GM12878 (cell line): ENCODE measurements at regions not wholly inside any gene's neighbourhood (a gene's known extent, or its start where the extent isn't known, plus 50 kb on each side); places are given as distances from the start of the nearest gene placed in this dataset.

Experiments used
- ATAC-seq: fragments of 200-7000 bp; cut with Tn5 transposase; 3 replicates; pipeline ENCODE4 v1.9.1; 2020; ENCODE audit warnings: mild to moderate bottlenecking, moderate library complexity
- BruUV-seq: library from RNA; stranded (reverse); fragments of 400-500 nt; replicated peaks from 2 replicates; lab custom pipeline; 2021; lab: Mats Ljungman, UMichigan
- CTCF ChIA-PET: fragments of 300-600 bp; sonication (Branson Sonifier 250); formaldehyde crosslinking; extraction: SDS; loops from one replicate; lab custom pipeline; 2021; ENCODE audit warnings: inconsistent platforms; lab: Yijun Ruan, JAX
- POLR2A ChIA-PET: fragments of 350-600 bp; formaldehyde crosslinking; extraction: SDS; loops from one replicate; lab custom pipeline; 2021; ENCODE audit warnings: inconsistent platforms; lab: Charles Lee
- RAD21 ChIA-PET: fragments of 300-600 bp; sonication (Branson Sonifier 250); formaldehyde crosslinking; loops from one replicate; lab custom pipeline; 2023; ENCODE audit warnings: antibody characterized with exemption; ENCODE audit not compliant: unreplicated experiment; lab: Charles Lee
- SMC1A ChIA-PET: fragments of 300-600 bp; sonication (Branson Sonifier 250); formaldehyde crosslinking; loops from one replicate; lab custom pipeline; 2023; ENCODE audit not compliant: unreplicated experiment, uncharacterized antibody; lab: Charles Lee
- DNase-seq: peaks from one replicate; pipeline ENCODE4 v3.0.0-alpha.2; 2011; ENCODE audit warnings: low read depth, low spot score
- FAIRE-seq: peaks from 3 replicates; lab custom pipeline; 2011; peaks lifted over from hg19 to GRCh38; lab: Jason Lieb, UNC
- H2AFZ ChIP-seq: 2 replicates; pipeline ENCODE4 v1.6.0; 2011; ENCODE audit warnings: low read depth, low read length, control low read depth; ENCODE audit not compliant: control insufficient read depth
- H3K27ac ChIP-seq: 2 replicates; pipeline ENCODE4 v1.5.1; 2011; ENCODE audit warnings: control low read depth; ENCODE audit not compliant: control insufficient read depth, insufficient read depth
- H3K27me3 ChIP-seq, 2 experiments: replicated peaks in 1 of 2; 2 replicates each; pipeline versions ENCODE4 v1.6.0 to v1.6.1; 2011; ENCODE audit warnings: low read length in 1 of 2; ENCODE audit not compliant: control insufficient read depth in 2 of 2, insufficient read depth in 2 of 2
- H3K36me3 ChIP-seq, 2 experiments: 2 replicates each; pipeline ENCODE4 v1.5.1; 2011; ENCODE audit warnings: low read length in 1 of 2; ENCODE audit not compliant: control insufficient read depth in 2 of 2, insufficient read depth in 2 of 2
- H3K4me1 ChIP-seq: 2 replicates; pipeline ENCODE4 v1.6.1; 2011; ENCODE audit warnings: mild to moderate bottlenecking, low read length, moderate library complexity, mixed read lengths; ENCODE audit not compliant: control insufficient read depth, insufficient read depth
- H3K4me2 ChIP-seq: 2 replicates; pipeline ENCODE4 v1.6.0; 2011; ENCODE audit warnings: control low read depth; ENCODE audit not compliant: control insufficient read depth, insufficient read depth
- H3K4me3 ChIP-seq: fragments of 200-600 bp; sonication (generic); 2 replicates; pipeline ENCODE4 v1.5.1; 2016
- H3K79me2 ChIP-seq: 2 replicates; pipeline ENCODE4 v1.6.0; 2011; ENCODE audit warnings: low read length; ENCODE audit not compliant: control insufficient read depth, insufficient read depth
- H3K9ac ChIP-seq: 2 replicates; pipeline ENCODE4 v1.8.0; 2011; ENCODE audit warnings: low read length, control low read depth, mixed read lengths; ENCODE audit not compliant: control insufficient read depth, insufficient read depth
- H3K9me3 ChIP-seq: replicated peaks from 3 replicates; pipeline ENCODE4 v1.5.1; 2011; ENCODE audit warnings: mild to moderate bottlenecking, low read length; ENCODE audit not compliant: control insufficient read depth, insufficient read depth
- H4K20me1 ChIP-seq: 2 replicates; pipeline ENCODE4 v1.6.0; 2011; ENCODE audit not compliant: control insufficient read depth, insufficient read depth
- ASH2L ChIP-seq: fragments of 300-600, 200-600 bp; sonication (generic); IDR thresholded peaks from 2 replicates; pipeline ENCODE4 v1.6.1; 2017; ENCODE audit warnings: low read depth, mild to moderate bottlenecking, borderline replicate concordance
- DPF2 ChIP-seq: fragments of 450-650 bp; IDR thresholded peaks from 2 replicates; pipeline ENCODE4 v1.6.1; 2017; ENCODE audit warnings: mild to moderate bottlenecking
- GABPA ChIP-seq: IDR thresholded peaks from 2 replicates; pipeline ENCODE4 v1.6.1; 2014; ENCODE audit warnings: antibody characterized with exemption, low read depth, mild to moderate bottlenecking, inconsistent platforms
- HCFC1 ChIP-seq: fragments of 150-350 bp; IDR thresholded peaks from 2 replicates; pipeline ENCODE4 v1.6.1; 2014; ENCODE audit warnings: low read length
- IRF5 ChIP-seq: fragments of 450-650 bp; IDR thresholded peaks from 2 replicates; pipeline ENCODE4 v1.6.1; 2017; ENCODE audit warnings: borderline replicate concordance
- NRF1 ChIP-seq: conservative IDR thresholded peaks from 2 replicates; pipeline ENCODE4 v1.6.1; 2011; ENCODE audit warnings: mild to moderate bottlenecking, low read depth, low read length, improper control_type of control experiment
- PAX8 ChIP-seq: fragments of 450-650 bp; IDR thresholded peaks from 2 replicates; pipeline ENCODE4 v1.6.1; 2017; ENCODE audit warnings: mild to moderate bottlenecking, moderate library complexity
- RAD51 ChIP-seq: fragments of 450-650 bp; IDR thresholded peaks from 2 replicates; pipeline ENCODE4 v1.6.1; 2016; ENCODE audit warnings: moderate library complexity, mild to moderate bottlenecking, inconsistent platforms
- RFX5 ChIP-seq: IDR thresholded peaks from 2 replicates; pipeline ENCODE4 v1.6.1; 2011; ENCODE audit warnings: low read depth, low read length, improper control_type of control experiment
- SMC3 ChIP-seq: IDR thresholded peaks from 2 replicates; pipeline ENCODE4 v1.6.1; 2011; ENCODE audit warnings: low read length, improper control_type of control experiment, borderline replicate concordance
- SUPT20H ChIP-seq: IDR thresholded peaks from 2 replicates; pipeline ENCODE4 v1.6.1; 2011; ENCODE audit warnings: low read depth, mild to moderate bottlenecking, low read length, moderate library complexity, borderline replicate concordance; ENCODE audit not compliant: control insufficient read depth
- TBL1XR1 ChIP-seq: IDR thresholded peaks from 2 replicates; pipeline ENCODE4 v1.6.1; 2012; ENCODE audit warnings: low read depth, low read length, improper control_type of control experiment
- ZNF274 ChIP-seq: IDR thresholded peaks from one replicate; pipeline ENCODE4 v1.8.0; 2011; ENCODE audit not compliant: insufficient read length, insufficient read depth
- whole genome bisulfite sequencing: methylation state at CpG from one replicate; pipeline ENCODE4 v1.1.6; 2016; ENCODE audit warnings: low lambda C conversion rate; ENCODE audit not compliant: insufficient replicate concordance, insufficient coverage; ENCODE audit errors: missing lambda C conversion rate; 5-methylcytosine and 5-hydroxymethylcytosine counted together
- in situ Hi-C: fragments of 300-500 bp; cut with MboI; formaldehyde crosslinking; loops from 9 replicates; pipeline ENCODE4 v1.14.3; 2018; ENCODE audit warnings: mixed read lengths
- intact Hi-C: fragments of 100-400 bp; cut with micrococcal nuclease; formaldehyde crosslinking; loops from one replicate; pipeline ENCODE4 v1.14.2; 2022; ENCODE audit not compliant: unreplicated experiment
- TF ChIP-seq, protein P1 (sequence below): IDR thresholded peaks from 2 replicates; pipeline ENCODE4 v1.6.1; 2012; ENCODE audit warnings: low read depth, low read length, improper control_type of control experiment
- TF ChIP-seq, protein P2 (sequence below): fragments of 150-350 bp; IDR thresholded peaks from 2 replicates; pipeline ENCODE4 v1.6.1; 2014; ENCODE audit warnings: mild to moderate bottlenecking, low read depth, low read length

- CTCF ChIA-PET, result no interaction called here
- Histone ChIP-seq H3K9ac (no peak overlapping the region), H3K36me3 (no peaks in the 10 kb centered on the region), H3K27me3 (no peaks in the 10 kb centered on the region), H3K79me2 (no peaks in the 10 kb centered on the region), H4K20me1 (no peaks in the 10 kb centered on the region), H3K4me2 (no peak overlapping the region), H3K27ac (no peak overlapping the region), H2AFZ (no peak overlapping the region), H3K4me3 (no peak overlapping the region), H3K4me1 (no peaks in the 10 kb centered on the region), H3K9me3 (no peaks in the 10 kb centered on the region)
- in situ Hi-C loops, result no loop called here
- BruUV-seq, result no TSS peak
- intact Hi-C loops, result no loop called here
- SMC1A ChIA-PET, result no interaction called here
- ATAC-seq (no peak), FAIRE-seq (no peak), DNase-seq (no peak)
- POLR2A ChIA-PET, result no interaction called here
- RAD21 ChIA-PET, result no interaction called here
- 58% methylated on average over 1 of the region's 1 CpG for WGBS
- TF ChIP-seq HCFC1 (no peak), SMC3 (no peak), RAD51 (no peak), NRF1 (no peak), ZNF274 (no peak)
- TF ChIP-seq, protein P1, sequence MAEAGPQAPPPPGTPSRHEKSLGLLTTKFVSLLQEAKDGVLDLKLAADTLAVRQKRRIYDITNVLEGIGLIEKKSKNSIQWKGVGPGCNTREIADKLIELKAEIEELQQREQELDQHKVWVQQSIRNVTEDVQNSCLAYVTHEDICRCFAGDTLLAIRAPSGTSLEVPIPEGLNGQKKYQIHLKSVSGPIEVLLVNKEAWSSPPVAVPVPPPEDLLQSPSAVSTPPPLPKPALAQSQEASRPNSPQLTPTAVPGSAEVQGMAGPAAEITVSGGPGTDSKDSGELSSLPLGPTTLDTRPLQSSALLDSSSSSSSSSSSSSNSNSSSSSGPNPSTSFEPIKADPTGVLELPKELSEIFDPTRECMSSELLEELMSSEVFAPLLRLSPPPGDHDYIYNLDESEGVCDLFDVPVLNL, result no peak
These were observed 629.5 kb upstream of the ANO3 start for GRCh38 chr11:25702417-25702816.

DNA sequence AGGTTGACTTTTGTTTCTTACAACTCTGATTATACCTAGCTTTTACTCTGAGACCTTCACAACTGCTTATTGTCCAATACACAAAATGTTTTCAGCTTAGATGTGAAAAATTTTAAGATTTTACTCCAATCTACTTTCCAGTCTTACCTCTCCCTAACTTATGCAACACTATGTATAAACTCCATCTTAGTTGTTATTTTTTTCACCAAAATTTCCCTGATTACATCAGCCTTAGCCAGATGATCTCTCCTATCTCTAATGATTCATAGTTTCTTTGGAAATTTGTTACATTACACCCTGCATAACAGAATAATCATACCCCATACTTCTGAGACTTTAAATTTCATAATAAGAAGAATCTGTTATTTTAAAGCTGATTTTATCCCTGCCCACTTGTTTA, 621.0 kb upstream of the ANO3 start:
- no peak for ATAC-seq
- POLR2A ChIA-PET, result no interaction called here
- Histone ChIP-seq H3K36me3 (no peaks in the 10 kb centered on the region), H3K9me3 (no peaks in the 10 kb centered on the region), H2AFZ (no peak overlapping the region), H3K27me3 (no peaks in the 10 kb centered on the region), H4K20me1 (no peaks in the 10 kb centered on the region), H3K4me1 (no peaks in the 10 kb centered on the region), H3K4me2 (no peak overlapping the region), H3K79me2 (no peaks in the 10 kb centered on the region), H3K9ac (no peak overlapping the region), H3K27ac (no peak overlapping the region), H3K4me3 (no peak overlapping the region)
- intact Hi-C loops (no loop called here), in situ Hi-C loops (no loop called here)
- DNase-seq, result no peak
- no TSS peak for BruUV-seq
- no peak for FAIRE-seq
- no peak for TF ChIP-seq TBL1XR1
- TF ChIP-seq, protein P2, sequence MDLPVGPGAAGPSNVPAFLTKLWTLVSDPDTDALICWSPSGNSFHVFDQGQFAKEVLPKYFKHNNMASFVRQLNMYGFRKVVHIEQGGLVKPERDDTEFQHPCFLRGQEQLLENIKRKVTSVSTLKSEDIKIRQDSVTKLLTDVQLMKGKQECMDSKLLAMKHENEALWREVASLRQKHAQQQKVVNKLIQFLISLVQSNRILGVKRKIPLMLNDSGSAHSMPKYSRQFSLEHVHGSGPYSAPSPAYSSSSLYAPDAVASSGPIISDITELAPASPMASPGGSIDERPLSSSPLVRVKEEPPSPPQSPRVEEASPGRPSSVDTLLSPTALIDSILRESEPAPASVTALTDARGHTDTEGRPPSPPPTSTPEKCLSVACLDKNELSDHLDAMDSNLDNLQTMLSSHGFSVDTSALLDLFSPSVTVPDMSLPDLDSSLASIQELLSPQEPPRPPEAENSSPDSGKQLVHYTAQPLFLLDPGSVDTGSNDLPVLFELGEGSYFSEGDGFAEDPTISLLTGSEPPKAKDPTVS, result no peak
- TF ChIP-seq SUPT20H, result no peak
- no peak for TF ChIP-seq ASH2L
- no peak for TF ChIP-seq PAX8
- no peak for TF ChIP-seq RFX5
- no peak for TF ChIP-seq IRF5
- no peak for TF ChIP-seq GABPA
- no peak for TF ChIP-seq DPF2
- RAD21 ChIA-PET, result no interaction called here
- SMC1A ChIA-PET, result no interaction called here
- CTCF ChIA-PET, result no interaction called here
